ENCODE measurements at regions not wholly inside any gene's neighbourhood (a gene's known extent, or its start where the extent isn't known, plus 50 kb on each side); places are given as distances from the start of the nearest gene placed in this dataset.

DNA sequence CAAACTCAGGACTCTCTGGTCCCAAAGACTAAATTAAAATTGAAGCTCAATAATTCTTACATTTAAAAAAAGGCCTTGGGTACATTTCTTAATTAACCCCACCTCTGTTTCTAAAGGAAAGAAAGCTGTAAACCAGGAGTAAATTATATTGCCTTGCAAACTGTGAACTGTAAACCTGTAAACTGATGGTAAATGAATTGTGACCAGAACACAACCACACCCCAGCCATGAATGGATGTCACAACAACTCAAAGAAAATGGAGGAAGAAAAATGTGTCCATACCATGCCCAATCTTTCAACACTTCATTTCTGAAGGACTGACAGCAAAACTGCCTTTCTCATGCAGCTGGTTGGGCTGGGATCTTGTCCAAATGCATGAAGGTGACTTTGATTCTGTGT lies 171.3 kb upstream of the C1orf87 start:
- no peaks in the 10 kb centered on the region for H3K27me3 Mint-ChIP-seq (ENCODE audit: low read depth in 2 of 2)
- intact Hi-C loops (cut with micrococcal nuclease): no loop called here

DNA sequence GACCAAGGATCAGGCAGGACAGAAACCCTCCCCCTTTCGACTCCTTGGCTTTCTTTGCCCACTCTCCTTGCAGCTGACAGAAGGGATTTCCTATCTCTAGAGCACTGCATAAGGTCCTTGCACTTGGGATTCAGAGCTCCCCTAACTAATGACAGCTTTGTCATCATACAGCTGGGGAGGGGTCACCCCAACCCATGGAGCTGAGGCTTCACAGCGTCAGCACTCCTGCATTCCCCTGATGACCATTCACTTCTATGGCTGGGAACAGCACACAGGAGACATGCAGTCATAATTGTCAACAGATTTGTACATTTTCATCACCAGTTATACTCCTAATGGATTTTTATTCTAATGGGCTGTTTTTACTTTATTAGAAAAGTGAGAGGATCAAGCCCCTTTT lies 161.7 kb upstream of the C1orf87 start:
- 88% methylated on average over 2 of the region's 2 CpGs for WGBS (ENCODE audit: insufficient coverage)

More for the DNA sequence above, 171.3 kb upstream of the C1orf87 start:
- TF ChIP-seq, protein P1, sequence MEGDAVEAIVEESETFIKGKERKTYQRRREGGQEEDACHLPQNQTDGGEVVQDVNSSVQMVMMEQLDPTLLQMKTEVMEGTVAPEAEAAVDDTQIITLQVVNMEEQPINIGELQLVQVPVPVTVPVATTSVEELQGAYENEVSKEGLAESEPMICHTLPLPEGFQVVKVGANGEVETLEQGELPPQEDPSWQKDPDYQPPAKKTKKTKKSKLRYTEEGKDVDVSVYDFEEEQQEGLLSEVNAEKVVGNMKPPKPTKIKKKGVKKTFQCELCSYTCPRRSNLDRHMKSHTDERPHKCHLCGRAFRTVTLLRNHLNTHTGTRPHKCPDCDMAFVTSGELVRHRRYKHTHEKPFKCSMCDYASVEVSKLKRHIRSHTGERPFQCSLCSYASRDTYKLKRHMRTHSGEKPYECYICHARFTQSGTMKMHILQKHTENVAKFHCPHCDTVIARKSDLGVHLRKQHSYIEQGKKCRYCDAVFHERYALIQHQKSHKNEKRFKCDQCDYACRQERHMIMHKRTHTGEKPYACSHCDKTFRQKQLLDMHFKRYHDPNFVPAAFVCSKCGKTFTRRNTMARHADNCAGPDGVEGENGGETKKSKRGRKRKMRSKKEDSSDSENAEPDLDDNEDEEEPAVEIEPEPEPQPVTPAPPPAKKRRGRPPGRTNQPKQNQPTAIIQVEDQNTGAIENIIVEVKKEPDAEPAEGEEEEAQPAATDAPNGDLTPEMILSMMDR (IDR thresholded peaks at IDR 0.05): no peak
- H3K4me1 Mint-ChIP-seq: no peaks in the 10 kb centered on the region
- ATAC-seq (no peak), DNase-seq (no peak)
- H3K27ac ChIP-seq (ENCODE audit: low read length): no peak overlapping the region
- no peaks in the 10 kb centered on the region for H3K4me1 ChIP-seq (ENCODE audit: control insufficient read depth, insufficient read depth, low read length)
- peaks cover 7 to 10% of the 10 kb centered on the region in 2 donors for H3K9me3 Mint-ChIP-seq
- H3K36me3 ChIP-seq (ENCODE audit: control insufficient read depth, insufficient read depth, low read length): no peaks in the 10 kb centered on the region
- no peaks in the 10 kb centered on the region for H3K9me3 ChIP-seq (ENCODE audit: control insufficient read depth, insufficient read depth, low read length)
- H3K4me3 Mint-ChIP-seq: no peak overlapping the region
- no peak overlapping the region for H3K27ac Mint-ChIP-seq
- no peaks in the 10 kb centered on the region for H3K36me3 Mint-ChIP-seq
- no peaks in the 10 kb centered on the region for H3K27me3 ChIP-seq (ENCODE audit: control insufficient read depth, insufficient read depth, low read length)
- H3K4me3 ChIP-seq (ENCODE audit: low read length): no peak overlapping the region

DNA sequence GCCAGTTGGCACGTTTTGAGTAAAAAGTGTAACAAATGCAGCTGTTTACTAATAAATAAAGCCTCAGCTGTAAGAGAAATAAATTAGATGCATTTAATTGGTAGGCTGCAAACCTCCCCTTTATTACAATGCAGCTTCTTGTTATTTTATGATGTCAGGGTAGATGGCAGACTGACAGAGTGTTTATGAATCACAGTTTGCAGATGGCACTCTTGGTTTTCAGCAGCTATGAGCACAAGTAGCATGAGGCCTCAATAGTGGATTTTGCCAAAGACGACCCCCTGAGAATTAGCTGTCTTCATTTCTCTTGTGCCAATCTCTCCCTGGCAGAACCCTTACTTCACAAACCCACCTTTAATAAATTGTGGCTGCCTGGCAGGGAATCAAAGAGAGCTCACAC lies 161.2 kb upstream of the C1orf87 start:
- Histone ChIP-seq H3K4me1 (ENCODE audit: control insufficient read depth, insufficient read depth, low read length) (no peaks in the 10 kb centered on the region), H3K27ac (ENCODE audit: low read length) (no peak overlapping the region), H3K9me3 (ENCODE audit: control insufficient read depth, insufficient read depth, low read length) (peaks cover 2% of the 10 kb centered on the region), H3K27me3 (ENCODE audit: control insufficient read depth, insufficient read depth, low read length) (no peaks in the 10 kb centered on the region), H3K4me3 (ENCODE audit: low read length) (no peak overlapping the region), H3K36me3 (ENCODE audit: control insufficient read depth, insufficient read depth, low read length) (no peaks in the 10 kb centered on the region)
- TF ChIP-seq, protein P1 (IDR thresholded peaks at IDR 0.05): no peak
- H3K36me3 Mint-ChIP-seq: no peaks in the 10 kb centered on the region
- H3K9me3 Mint-ChIP-seq: peaks cover 0 to 2% of the 10 kb centered on the region in 2 donors
- DNase-seq (no peak), ATAC-seq (no peak)
- H3K4me1 Mint-ChIP-seq: no peaks in the 10 kb centered on the region
- WGBS (ENCODE audit: insufficient coverage): 67% methylated on average over 2 of the region's 2 CpGs
- intact Hi-C loops (cut with micrococcal nuclease): no loop called here
- H3K27me3 Mint-ChIP-seq (ENCODE audit: low read depth in 2 of 2): no peaks in the 10 kb centered on the region
- no peak overlapping the region for H3K4me3 Mint-ChIP-seq
- no peak overlapping the region for H3K27ac Mint-ChIP-seq

More for the DNA sequence above, 161.7 kb upstream of the C1orf87 start:
- no peak for ATAC-seq
- Mint-ChIP-seq H3K27me3 (ENCODE audit: low read depth in 2 of 2) (no peaks in the 10 kb centered on the region), H3K9me3 (peaks cover 0 to 2% of the 10 kb centered on the region in 2 donors), H3K36me3 (no peaks in the 10 kb centered on the region), H3K27ac (no peak overlapping the region), H3K4me1 (no peaks in the 10 kb centered on the region), H3K4me3 (no peak overlapping the region)
- Histone ChIP-seq H3K27me3 (ENCODE audit: control insufficient read depth, insufficient read depth, low read length) (no peaks in the 10 kb centered on the region), H3K4me3 (ENCODE audit: low read length) (no peak overlapping the region), H3K36me3 (ENCODE audit: control insufficient read depth, insufficient read depth, low read length) (no peaks in the 10 kb centered on the region), H3K9me3 (ENCODE audit: control insufficient read depth, insufficient read depth, low read length) (peaks cover 2% of the 10 kb centered on the region), H3K27ac (ENCODE audit: low read length) (no peak overlapping the region), H3K4me1 (ENCODE audit: control insufficient read depth, insufficient read depth, low read length) (no peaks in the 10 kb centered on the region)
- TF ChIP-seq, protein P1 (IDR thresholded peaks at IDR 0.05): no peak
- DNase-seq: no peak
- intact Hi-C loops (cut with micrococcal nuclease): no loop called here

DNA sequence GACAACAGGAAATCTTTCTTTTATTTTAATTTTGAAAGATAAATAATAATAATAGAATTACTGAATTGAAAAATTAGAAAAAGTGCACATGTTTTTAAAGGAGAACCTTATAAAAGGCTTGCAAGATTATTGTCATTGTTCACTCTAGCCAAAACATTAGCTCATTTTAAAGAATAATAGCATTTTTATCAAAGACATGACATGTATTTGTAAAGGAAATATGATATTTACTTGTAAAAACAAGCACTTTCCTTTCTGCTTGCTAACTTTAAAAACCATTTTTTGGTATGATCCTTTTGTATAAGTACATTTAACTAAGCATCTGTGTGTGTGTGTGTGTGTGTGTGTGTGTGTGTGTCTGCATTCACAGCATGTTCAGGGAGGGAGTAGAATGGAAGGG lies 156.3 kb upstream of the C1orf87 start:
- Mint-ChIP-seq H3K27me3 (ENCODE audit: low read depth in 2 of 2) (no peaks in the 10 kb centered on the region), H3K36me3 (no peaks in the 10 kb centered on the region), H3K27ac (no peak overlapping the region), H3K4me3 (no peak overlapping the region), H3K9me3 (peaks cover 3 to 4% of the 10 kb centered on the region in 2 donors), H3K4me1 (no peaks in the 10 kb centered on the region)
- no peak for DNase-seq
- Histone ChIP-seq H3K4me1 (ENCODE audit: control insufficient read depth, insufficient read depth, low read length) (no peaks in the 10 kb centered on the region), H3K27ac (ENCODE audit: low read length) (no peak overlapping the region), H3K27me3 (ENCODE audit: control insufficient read depth, insufficient read depth, low read length) (no peaks in the 10 kb centered on the region), H3K4me3 (ENCODE audit: low read length) (no peak overlapping the region), H3K36me3 (ENCODE audit: control insufficient read depth, insufficient read depth, low read length) (no peaks in the 10 kb centered on the region), H3K9me3 (ENCODE audit: control insufficient read depth, insufficient read depth, low read length) (no peaks in the 10 kb centered on the region)
- ATAC-seq: no peak
- intact Hi-C loops (cut with micrococcal nuclease): no loop called here
- TF ChIP-seq, protein P1 (IDR thresholded peaks at IDR 0.05): no peak
